SK-N-SH (cell line): ENCODE measurements at regions not wholly inside any gene's neighbourhood (a gene's known extent, or its start where the extent isn't known, plus 50 kb on each side); places are given as distances from the start of the nearest gene placed in this dataset.

ENCODE experiments used
- CTCF ChIA-PET: fragments of 300-600, 350-600 bp; formaldehyde crosslinking; extraction: SDS; loops from one replicate; lab custom pipeline; 2021; lab: Yijun Ruan, JAX
- POLR2A ChIA-PET: fragments of 350-600 bp; sonication (Branson Sonifier 250); formaldehyde crosslinking; extraction: SDS; loops from one replicate; lab custom pipeline; 2020; ENCODE audit warnings: antibody characterized with exemption, inconsistent platforms; lab: Yijun Ruan, JAX
- DNase-seq: peaks from one replicate; pipeline ENCODE4 v3.0.0; 2012
- H2AFZ ChIP-seq: fragments of 200-600 bp; sonication (generic); 2 replicates; pipeline ENCODE4 v1.8.1; 2016; ENCODE audit warnings: antibody characterized with exemption, mild to moderate bottlenecking, low read depth
- H3F3A ChIP-seq: fragments of 200-600 bp; sonication (generic); replicated peaks from 2 replicates; pipeline ENCODE3; 2016; ENCODE audit warnings: antibody characterized with exemption, mild to moderate bottlenecking; ENCODE audit not compliant: insufficient read depth
- H3K27ac ChIP-seq, 2 experiments: fragments of 200-500 bp in 1 of 2; fragments of 200-600 bp in 1 of 2; sonication (Bioruptor generic) in 1 of 2; sonication (generic), shearing (Covaris generic) in 1 of 2; 2 replicates each; pipeline versions ENCODE4 v1.5.1 to v1.6.1; 2014 to 2016; ENCODE audit warnings: low read depth in 2 of 2, inconsistent platforms in 1 of 2, low read length in 1 of 2, mild to moderate bottlenecking in 1 of 2, mixed read lengths in 1 of 2
- H3K27me3 ChIP-seq: fragments of 200-600 bp; sonication (generic), shearing (Covaris generic); 2 replicates; pipeline ENCODE4 v1.6.1; 2016; ENCODE audit warnings: mixed run types; ENCODE audit not compliant: insufficient read depth
- H3K36me3 ChIP-seq, 2 experiments: fragments of 200-500 bp in 1 of 2; fragments of 200-600 bp in 1 of 2; sonication (Bioruptor generic) in 1 of 2; sonication (generic) in 1 of 2; replicated peaks in 1 of 2; 2 replicates each; pipeline versions ENCODE3 to v1.5.1; 2014 to 2016; ENCODE audit warnings: low read length in 1 of 2, mild to moderate bottlenecking in 1 of 2; ENCODE audit not compliant: insufficient read depth in 2 of 2, control insufficient read depth in 1 of 2
- H3K4me1 ChIP-seq, 2 experiments: fragments of 200-500 bp in 1 of 2; fragments of 200-600 bp in 1 of 2; sonication (Bioruptor generic) in 1 of 2; sonication (generic), shearing (Covaris generic) in 1 of 2; 2 replicates each; pipeline versions ENCODE4 v1.5.1 to v1.6.1; 2014 to 2016; ENCODE audit warnings: low read depth in 1 of 2, low read length in 1 of 2, mixed run types in 1 of 2; ENCODE audit not compliant: insufficient read depth in 2 of 2, control insufficient read depth in 1 of 2
- H3K4me2 ChIP-seq: fragments of 200-600 bp; sonication (generic), shearing (Covaris generic); 2 replicates; pipeline ENCODE4 v1.6.1; 2017; ENCODE audit warnings: mixed run types
- H3K4me3 ChIP-seq, 2 experiments: fragments of 200-500 bp in 1 of 2; fragments of 200-600 bp in 1 of 2; sonication (Bioruptor generic) in 1 of 2; sonication (generic), shearing (Covaris generic) in 1 of 2; 2 replicates each; pipeline versions ENCODE4 v1.5.1 to v1.8.1; 2014 to 2016; ENCODE audit warnings: low read depth in 2 of 2, inconsistent platforms in 1 of 2, low read length in 1 of 2, mild to moderate bottlenecking in 1 of 2, mixed read lengths in 1 of 2, moderate library complexity in 1 of 2
- H3K79me2 ChIP-seq: fragments of 200-600 bp; sonication (generic); 2 replicates; pipeline ENCODE4 v1.8.1; 2017; ENCODE audit warnings: mild to moderate bottlenecking; ENCODE audit not compliant: insufficient read depth
- H3K9ac ChIP-seq: fragments of 200-600 bp; sonication (generic); 2 replicates; pipeline ENCODE4 v1.6.1; 2017; ENCODE audit warnings: mixed run types
- H3K9me2 ChIP-seq: fragments of 200-600 bp; sonication (generic); 2 replicates; pipeline ENCODE4 v1.6.1; 2017; ENCODE audit warnings: mixed run types
- H3K9me3 ChIP-seq: fragments of 200-600 bp; sonication (generic); 2 replicates; pipeline ENCODE4 v1.6.1; 2017; ENCODE audit warnings: mixed run types, mild to moderate bottlenecking, moderate library complexity
- H4K20me1 ChIP-seq: fragments of 200-600 bp; sonication (generic); 2 replicates; pipeline ENCODE4 v1.6.1; 2017; ENCODE audit warnings: mild to moderate bottlenecking, mixed run types; ENCODE audit not compliant: insufficient read depth
- CHD2 ChIP-seq: fragments of 150-350 bp; IDR thresholded peaks from 2 replicates; pipeline ENCODE4 v1.6.1; 2018; ENCODE audit warnings: low read length; ENCODE audit not compliant: partially characterized antibody
- CTCF ChIP-seq: fragments of 200-600 bp; sonication (generic); IDR thresholded peaks from 2 replicates; pipeline ENCODE4 v1.6.1; 2017; ENCODE audit warnings: antibody characterized with exemption, mild to moderate bottlenecking, moderate library complexity
- ELF1 ChIP-seq: IDR thresholded peaks from 2 replicates; pipeline ENCODE4 v1.4.0; 2012
- EP300 ChIP-seq, 2 experiments: IDR thresholded peaks; 2 replicates each; pipeline versions ENCODE4 v1.4.0 to v1.6.1; 2012; ENCODE audit warnings: borderline replicate concordance in 1 of 2, low read depth in 1 of 2, low read length in 1 of 2
- FOXJ3 ChIP-seq: sonication (generic); formaldehyde crosslinking; IDR thresholded peaks from 2 replicates; pipeline ENCODE4 v1.5.1; 2020; ENCODE audit warnings: mild to moderate bottlenecking, missing genetic modification reagents
- IRF3 ChIP-seq: fragments of 150-350 bp; IDR thresholded peaks from 2 replicates; pipeline ENCODE4 v1.6.1; 2016; ENCODE audit warnings: mild to moderate bottlenecking, low read depth, low read length
- JUND ChIP-seq: IDR thresholded peaks from 2 replicates; pipeline ENCODE4 v1.4.0; 2012
- MAX ChIP-seq: IDR thresholded peaks from 2 replicates; pipeline ENCODE4 v1.4.0; 2012; ENCODE audit warnings: low read depth
- MEF2A ChIP-seq: IDR thresholded peaks from 2 replicates; pipeline ENCODE4 v1.4.0; 2012; ENCODE audit warnings: low read depth, borderline replicate concordance
- MXI1 ChIP-seq: IDR thresholded peaks from 2 replicates; pipeline ENCODE4 v1.6.1; 2012; ENCODE audit warnings: mild to moderate bottlenecking, low read depth, low read length, improper control_type of control experiment
- NRF1 ChIP-seq: IDR thresholded peaks from 2 replicates; pipeline ENCODE4 v1.6.1; 2012; ENCODE audit warnings: low read depth, mild to moderate bottlenecking, low read length
- PBX3 ChIP-seq: IDR thresholded peaks from 2 replicates; pipeline ENCODE4; 2012
- RAD21 ChIP-seq: IDR thresholded peaks from 2 replicates; pipeline ENCODE4 v1.6.1; 2012; ENCODE audit warnings: mild to moderate bottlenecking, low read length
- RCOR1 ChIP-seq: fragments of 150-350 bp; IDR thresholded peaks from 2 replicates; pipeline ENCODE4 v1.6.1; 2017; ENCODE audit warnings: antibody characterized with exemption, low read length
- RXRA ChIP-seq: IDR thresholded peaks from 2 replicates; pipeline ENCODE4 v1.4.0; 2012; ENCODE audit warnings: low read depth, mild to moderate bottlenecking, borderline replicate concordance
- SMC3 ChIP-seq: IDR thresholded peaks from 2 replicates; pipeline ENCODE4 v1.6.1; 2012; ENCODE audit warnings: low read depth, low read length, improper control_type of control experiment
- TCF12 ChIP-seq: IDR thresholded peaks from 2 replicates; pipeline ENCODE4 v1.4.0; 2012
- USF1 ChIP-seq: IDR thresholded peaks from 2 replicates; pipeline ENCODE4 v1.4.0; 2012; ENCODE audit warnings: low read depth, borderline replicate concordance
- USF2 ChIP-seq: fragments of 150-350 bp; IDR thresholded peaks from 2 replicates; pipeline ENCODE4 v1.6.1; 2017; ENCODE audit warnings: antibody characterized with exemption, low read length, low read depth, borderline replicate concordance
- ZBTB33 ChIP-seq: IDR thresholded peaks from 2 replicates; pipeline ENCODE4 v1.4.0; 2012; ENCODE audit warnings: low read depth, borderline replicate concordance
- WGBS: methylation state at CpG from one replicate; pipeline ENCODE4 v1.1.6; 2017; ENCODE audit warnings: low lambda C conversion rate; 5-methylcytosine and 5-hydroxymethylcytosine counted together

- TF ChIP-seq USF2 (no peak), RAD21 (no peak), USF1 (no peak), CHD2 (no peak), ELF1 (no peak), PBX3 (no peak), ZBTB33 (no peak), MAX (no peak), JUND (no peak), RXRA (no peak)
These were observed 479.5 kb downstream of the TMEM114 start (continued) for GRCh38 chr16:8110572-8111514.

GRCh38 chr16:8109510-8110369 is 480.6 kb downstream of the TMEM114 start:
- H3K4me1 ChIP-seq = no peaks in the 10 kb centered on the region
- no peaks in the 10 kb centered on the region for H3K9me2 ChIP-seq
- no peaks in the 10 kb centered on the region for H3K79me2 ChIP-seq
- TF ChIP-seq RCOR1 = no peak
- no peak for TF ChIP-seq TCF12
- no peak for TF ChIP-seq CHD2
- TF ChIP-seq ELF1 = no peak
- no peak for TF ChIP-seq FOXJ3 (CRISPR knock-in tag)
- no peak for TF ChIP-seq PBX3
- no peak for TF ChIP-seq NRF1
- TF ChIP-seq EP300 (IDR thresholded peaks at IDR 0.05; ENCODE audit: borderline replicate concordance in 1 of 2, low read depth in 1 of 2, low read length in 1 of 2) = no peak
- no peak for TF ChIP-seq SMC3
- no peak for TF ChIP-seq CTCF
- no peak for TF ChIP-seq IRF3
- no peak for TF ChIP-seq MEF2A
- TF ChIP-seq MXI1 = no peak
- H3F3A ChIP-seq = no peaks in the 10 kb centered on the region
- no peak overlapping the region for H3K4me3 ChIP-seq
- DNase-seq = no peak
- no peaks in the 10 kb centered on the region for H3K27me3 ChIP-seq
- H3K27ac ChIP-seq = no peak overlapping the region
- 24% methylated on average over 18 of the region's 18 CpGs for WGBS
- H3K36me3 ChIP-seq = no peaks in the 10 kb centered on the region
- H3K9me3 ChIP-seq = no peaks in the 10 kb centered on the region
- no peak overlapping the region for H3K9ac ChIP-seq
- ChIA-PET CTCF (no interaction called here), POLR2A (no interaction called here)
- H3K4me2 ChIP-seq = no peak overlapping the region
- H4K20me1 ChIP-seq = no peaks in the 10 kb centered on the region
- H2AFZ ChIP-seq = no peak overlapping the region
